ENCODE measurements at regions not wholly inside any gene's neighbourhood (a gene's known extent, or its start where the extent isn't known, plus 50 kb on each side); places are given as distances from the start of the nearest gene placed in this dataset.

- no peak overlapping the region for H2AFZ ChIP-seq (ENCODE audit: low read length)
- no peak overlapping the region for H3K4me3 ChIP-seq (ENCODE audit: low read length)
- no peaks in the 10 kb centered on the region for H3K4me1 ChIP-seq (ENCODE audit: insufficient read depth, low read length)
- ChIA-PET CTCF (no interaction called here), POLR2A (ENCODE audit: unreplicated experiment) (interaction anchor here (0.6 kb wide), 1 partner anchor 70 kb away, joined by 4 read pairs; no protein-coding TSS in a partner anchor)
- H3K79me2 ChIP-seq (ENCODE audit: low read length): no peaks in the 10 kb centered on the region
- no peaks in the 10 kb centered on the region for H3K9me2 ChIP-seq (replicated peaks; ENCODE audit: low read length)
- BruUV-seq (replicated peaks): no TSS peak
- H3K27me3 ChIP-seq (ENCODE audit: low read length): no peaks in the 10 kb centered on the region
- intact Hi-C loops (cut with micrococcal nuclease): no loop called here
- no peaks in the 10 kb centered on the region for H3F3A ChIP-seq (ENCODE audit: low read length, unreplicated experiment)
- no peak overlapping the region for H3K9ac ChIP-seq (ENCODE audit: low read length)
- no peak overlapping the region for H3K27ac ChIP-seq (ENCODE audit: low read length)
- ATAC-seq (no peak), DNase-seq (no peak)
- H3K36me3 ChIP-seq (ENCODE audit: low read depth, low read length): no peaks in the 10 kb centered on the region
- no peaks in the 10 kb centered on the region for H3K9me3 ChIP-seq (ENCODE audit: low read length)
- TF ChIP-seq CTCF (conservative IDR thresholded peaks at IDR 0.05; ENCODE audit: low read depth, low read length) (no peak), EZH2 (IDR thresholded peaks at IDR 0.05; ENCODE audit: low read length, unreplicated experiment) (no peak), EZH2phosphoT487 (IDR thresholded peaks at IDR 0.05; ENCODE audit: borderline replicate concordance, low read length) (no peak)
- H4K20me1 ChIP-seq (ENCODE audit: low read length): no peaks in the 10 kb centered on the region
- H3K4me2 ChIP-seq (ENCODE audit: low read length): no peak overlapping the region
Observed at GRCh38 chr1:62370594-62370993, 51.4 kb upstream of the KANK4 start.

GRCh38 chr1:62371375-62371774 is 52.1 kb upstream of the KANK4 start:
- intact Hi-C loops (cut with micrococcal nuclease): no loop called here
- ChIA-PET CTCF (no interaction called here), POLR2A (ENCODE audit: unreplicated experiment) (no interaction called here)
- Histone ChIP-seq H2AFZ (ENCODE audit: low read length) (no peak overlapping the region), H4K20me1 (ENCODE audit: low read length) (no peaks in the 10 kb centered on the region), H3K27me3 (ENCODE audit: low read length) (no peaks in the 10 kb centered on the region), H3K9me3 (ENCODE audit: low read length) (no peaks in the 10 kb centered on the region), H3K36me3 (ENCODE audit: low read depth, low read length) (no peaks in the 10 kb centered on the region), H3K27ac (ENCODE audit: low read length) (no peak overlapping the region), H3K79me2 (ENCODE audit: low read length) (no peaks in the 10 kb centered on the region), H3K9ac (ENCODE audit: low read length) (no peak overlapping the region), H3F3A (ENCODE audit: low read length, unreplicated experiment) (no peaks in the 10 kb centered on the region), H3K9me2 (replicated peaks; ENCODE audit: low read length) (no peaks in the 10 kb centered on the region), H3K4me3 (ENCODE audit: low read length) (no peak overlapping the region), H3K4me2 (ENCODE audit: low read length) (no peak overlapping the region), H3K4me1 (ENCODE audit: insufficient read depth, low read length) (no peaks in the 10 kb centered on the region)
- no peak for ATAC-seq
- DNase-seq: no peak
- TF ChIP-seq EZH2 (IDR thresholded peaks at IDR 0.05; ENCODE audit: low read length, unreplicated experiment) (no peak), CTCF (conservative IDR thresholded peaks at IDR 0.05; ENCODE audit: low read depth, low read length) (no peak), EZH2phosphoT487 (IDR thresholded peaks at IDR 0.05; ENCODE audit: borderline replicate concordance, low read length) (no peak)
- no TSS peak for BruUV-seq (replicated peaks)

DNA sequence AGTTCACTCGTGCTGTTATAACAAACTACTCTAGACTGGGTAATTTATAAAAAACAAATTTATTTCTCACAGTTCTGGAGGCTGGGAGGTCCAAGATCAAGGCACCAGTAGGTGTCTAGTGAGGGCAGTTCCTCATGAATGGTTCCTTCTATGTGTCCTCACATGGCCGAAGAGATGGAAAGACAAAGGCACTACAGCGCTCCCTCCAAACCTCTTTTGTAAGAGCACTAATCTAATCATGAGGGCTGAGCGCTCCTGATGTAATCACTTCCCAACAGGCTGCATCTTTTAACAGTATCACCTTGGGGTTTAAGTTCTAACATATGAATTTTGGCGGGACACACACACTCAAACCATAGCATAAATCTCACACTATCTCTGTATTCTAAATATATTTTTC is 54.0 kb upstream of the KANK4 start:
- Histone ChIP-seq H3K4me1 (ENCODE audit: insufficient read depth, low read length) (no peaks in the 10 kb centered on the region), H4K20me1 (ENCODE audit: low read length) (no peaks in the 10 kb centered on the region), H3K27me3 (ENCODE audit: low read length) (no peaks in the 10 kb centered on the region), H3K27ac (ENCODE audit: low read length) (no peak overlapping the region), H3K79me2 (ENCODE audit: low read length) (no peaks in the 10 kb centered on the region), H3K4me2 (ENCODE audit: low read length) (no peak overlapping the region), H3K9ac (ENCODE audit: low read length) (no peak overlapping the region), H3K4me3 (ENCODE audit: low read length) (no peak overlapping the region), H3F3A (ENCODE audit: low read length, unreplicated experiment) (no peaks in the 10 kb centered on the region), H3K9me3 (ENCODE audit: low read length) (no peaks in the 10 kb centered on the region), H2AFZ (ENCODE audit: low read length) (no peak overlapping the region), H3K36me3 (ENCODE audit: low read depth, low read length) (no peaks in the 10 kb centered on the region), H3K9me2 (replicated peaks; ENCODE audit: low read length) (no peaks in the 10 kb centered on the region)
- intact Hi-C loops (cut with micrococcal nuclease): no loop called here
- no TSS peak for BruUV-seq (replicated peaks)
- ATAC-seq: no peak
- ChIA-PET POLR2A (ENCODE audit: unreplicated experiment) (no interaction called here), CTCF (no interaction called here)
- no peak for TF ChIP-seq CTCF (conservative IDR thresholded peaks at IDR 0.05; ENCODE audit: low read depth, low read length)
- no peak for TF ChIP-seq EZH2 (IDR thresholded peaks at IDR 0.05; ENCODE audit: low read length, unreplicated experiment)
- TF ChIP-seq EZH2phosphoT487 (IDR thresholded peaks at IDR 0.05; ENCODE audit: borderline replicate concordance, low read length): no peak
- no peak for DNase-seq

Measured in PC-3 (cell line).